ENCODE measurements at regions not wholly inside any gene's neighbourhood (a gene's known extent, or its start where the extent isn't known, plus 50 kb on each side); places are given as distances from the start of the nearest gene placed in this dataset.

GRCh38 chr6:112480553-112480952 is 133.4 kb downstream of the RFPL4B start:
- no peaks in the 10 kb centered on the region for H3K27me3 ChIP-seq (ENCODE audit: low read depth)
- no peak overlapping the region for H3K4me3 ChIP-seq
- no peaks in the 10 kb centered on the region for H3K4me1 ChIP-seq
- TF ChIP-seq CTCF (IDR thresholded peaks at IDR 0.05; ENCODE audit: borderline replicate concordance), result no peak
- no peaks in the 10 kb centered on the region for H3K9me3 ChIP-seq (replicated peaks)
- intact Hi-C loops (cut with micrococcal nuclease), result no loop called here
- DNase-seq, result no peak
- H3K36me3 ChIP-seq, result no peaks in the 10 kb centered on the region
- H3K27ac ChIP-seq (replicated peaks), result no peak overlapping the region

GRCh38 chr6:112481211-112481610 is 134.1 kb downstream of the RFPL4B start:
- no peaks in the 10 kb centered on the region for H3K4me1 ChIP-seq
- no peaks in the 10 kb centered on the region for H3K27me3 ChIP-seq (ENCODE audit: low read depth)
- no peaks in the 10 kb centered on the region for H3K9me3 ChIP-seq (replicated peaks)
- DNase-seq, result no peak
- intact Hi-C loops (cut with micrococcal nuclease), result no loop called here
- no peak overlapping the region for H3K4me3 ChIP-seq
- TF ChIP-seq CTCF (IDR thresholded peaks at IDR 0.05; ENCODE audit: borderline replicate concordance), result no peak
- no peaks in the 10 kb centered on the region for H3K36me3 ChIP-seq
- H3K27ac ChIP-seq (replicated peaks), result no peak overlapping the region

- no peak overlapping the region for H3K27ac ChIP-seq (replicated peaks)
- H3K4me1 ChIP-seq, result no peaks in the 10 kb centered on the region
- no peak overlapping the region for H3K4me3 ChIP-seq
- no peaks in the 10 kb centered on the region for H3K36me3 ChIP-seq
- intact Hi-C loops (cut with micrococcal nuclease), result no loop called here
- no peaks in the 10 kb centered on the region for H3K9me3 ChIP-seq (replicated peaks)
- no peak for TF ChIP-seq CTCF (IDR thresholded peaks at IDR 0.05; ENCODE audit: borderline replicate concordance)
- H3K27me3 ChIP-seq (ENCODE audit: low read depth), result no peaks in the 10 kb centered on the region
- no peak for DNase-seq
These were observed 135.2 kb downstream of the RFPL4B start for GRCh38 chr6:112482373-112482772.

GRCh38 chr6:112485120-112485826 is 138.1 kb downstream of the RFPL4B start:
- no peaks in the 10 kb centered on the region for H3K36me3 ChIP-seq
- DNase-seq, result no peak
- no peak for TF ChIP-seq CTCF (IDR thresholded peaks at IDR 0.05; ENCODE audit: borderline replicate concordance)
- no peaks in the 10 kb centered on the region for H3K9me3 ChIP-seq (replicated peaks)
- H3K27ac ChIP-seq (replicated peaks), result no peak overlapping the region
- intact Hi-C loops (cut with micrococcal nuclease), result no loop called here
- H3K4me3 ChIP-seq, result no peak overlapping the region
- no peaks in the 10 kb centered on the region for H3K27me3 ChIP-seq (ENCODE audit: low read depth)
- no peaks in the 10 kb centered on the region for H3K4me1 ChIP-seq

GRCh38 chr6:112485827-112486212 is 138.7 kb downstream of the RFPL4B start:
- intact Hi-C loops (cut with micrococcal nuclease), result no loop called here
- no peak overlapping the region for H3K4me3 ChIP-seq
- H3K36me3 ChIP-seq, result no peaks in the 10 kb centered on the region
- H3K27me3 ChIP-seq (ENCODE audit: low read depth), result no peaks in the 10 kb centered on the region
- no peak overlapping the region for H3K27ac ChIP-seq (replicated peaks)
- H3K4me1 ChIP-seq, result no peaks in the 10 kb centered on the region
- no peak for DNase-seq
- no peak for TF ChIP-seq CTCF (IDR thresholded peaks at IDR 0.05; ENCODE audit: borderline replicate concordance)
- no peaks in the 10 kb centered on the region for H3K9me3 ChIP-seq (replicated peaks)

Measured in left ventricle myocardium inferior (tissue), 1 donor.